ENCODE measurements at regions not wholly inside any gene's neighbourhood (a gene's known extent, or its start where the extent isn't known, plus 50 kb on each side); places are given as distances from the start of the nearest gene placed in this dataset.

GRCh38 chr6:122161136-122161535 is 238.3 kb upstream of the HSF2 start:
- TF ChIP-seq REST (IDR thresholded peaks at IDR 0.05) (no peak), JUND (IDR thresholded peaks at IDR 0.05) (no peak), CTCF (IDR thresholded peaks at IDR 0.05; ENCODE audit: low read depth, low read length, missing input control) (no peak), YY1 (IDR thresholded peaks at IDR 0.05) (no peak), EGR1 (IDR thresholded peaks at IDR 0.05; ENCODE audit: low read depth in 2 of 2) (no peak), RAD21 (IDR thresholded peaks at IDR 0.05) (no peak), ATF3 (IDR thresholded peaks at IDR 0.05) (no peak), HNF4G (IDR thresholded peaks at IDR 0.05) (no peak), GABPA (IDR thresholded peaks at IDR 0.05 in 1 of 2, conservative IDR thresholded peaks at IDR 0.05 in 1 of 2) (no peak), MAX (IDR thresholded peaks at IDR 0.05) (no peak), FOXA1 (IDR thresholded peaks at IDR 0.05) (no peak), ZBTB33 (IDR thresholded peaks at IDR 0.05) (no peak), TAF1 (conservative IDR thresholded peaks at IDR 0.05) (no peak)

All from liver (tissue), 3 donors.